Activated CD4-positive, alpha-beta memory T cell treated with anti-CD3 and anti-CD28 coated beads for 36 hours (primary cell): ENCODE measurements at regions not wholly inside any gene's neighbourhood (a gene's known extent, or its start where the extent isn't known, plus 50 kb on each side); places are given as distances from the start of the nearest gene placed in this dataset.

Experiments
- CTCF ChIA-PET: fragments of 350-600 bp; sonication (Branson Sonifier 250); formaldehyde crosslinking; loops from one replicate; lab custom pipeline; 2021; ENCODE audit warnings: antibody characterized with exemption, inconsistent platforms; lab: Charles Lee
- POLR2A ChIA-PET: fragments of 350-600 bp; sonication (Branson Sonifier 250); formaldehyde crosslinking; loops from one replicate; lab custom pipeline; 2021; ENCODE audit warnings: antibody characterized with exemption; lab: Charles Lee
- DNase-seq: peaks from one replicate; pipeline ENCODE4 v3.0.0-alpha.2; 2020
- H3K27ac Mint-ChIP-seq: one replicate; pipeline ENCODE4 v1.8.0; 2021; ENCODE audit warnings: mixed read lengths
- H3K27me3 Mint-ChIP-seq: one replicate; pipeline ENCODE4 v1.8.0; 2021; ENCODE audit warnings: mixed read lengths
- H3K36me3 Mint-ChIP-seq: one replicate; pipeline ENCODE4 v1.8.0; 2021; ENCODE audit warnings: mixed read lengths
- H3K4me1 Mint-ChIP-seq: one replicate; pipeline ENCODE4 v1.8.0; 2021; ENCODE audit warnings: low read depth, mixed read lengths
- H3K4me3 Mint-ChIP-seq: one replicate; pipeline ENCODE4 v1.8.0; 2021; ENCODE audit warnings: mild to moderate bottlenecking, mixed read lengths
- H3K9me3 Mint-ChIP-seq: one replicate; pipeline ENCODE4 v1.8.0; 2021; ENCODE audit warnings: mixed read lengths
- intact Hi-C: fragments of 100-400 bp; cut with micrococcal nuclease; formaldehyde crosslinking; loops from one replicate; pipeline ENCODE4 v1.15.1; 2023

DNA sequence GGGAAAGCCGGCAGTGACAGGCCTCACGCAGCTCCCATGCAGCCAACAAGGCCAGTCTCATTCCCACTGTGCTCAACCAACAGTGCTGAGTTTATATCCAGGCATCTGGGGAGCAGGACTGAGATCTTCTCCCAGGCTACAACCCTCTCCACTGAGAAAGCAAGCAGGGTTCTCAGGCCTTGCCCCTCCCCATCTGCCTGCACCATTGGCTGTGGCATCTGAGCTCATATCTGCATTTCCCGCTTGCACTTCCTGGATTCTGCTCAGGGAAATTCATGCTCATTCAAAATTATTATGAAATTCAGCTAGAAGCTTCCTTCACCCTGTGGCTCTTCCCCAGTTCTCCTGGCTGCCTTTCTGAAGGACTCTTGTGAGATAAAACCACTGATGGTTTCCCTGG lies 1029.0 kb downstream of the GRM8 start:
- Mint-ChIP-seq H3K4me1 (no peaks in the 10 kb centered on the region), H3K4me3 (no peak overlapping the region), H3K9me3 (peaks cover 10% of the 10 kb centered on the region), H3K27ac (no peak overlapping the region), H3K36me3 (no peaks in the 10 kb centered on the region), H3K27me3 (no peaks in the 10 kb centered on the region)
- no peak for DNase-seq
- intact Hi-C loops = no loop called here
- POLR2A ChIA-PET = no interaction called here
- CTCF ChIA-PET = no interaction called here

DNA sequence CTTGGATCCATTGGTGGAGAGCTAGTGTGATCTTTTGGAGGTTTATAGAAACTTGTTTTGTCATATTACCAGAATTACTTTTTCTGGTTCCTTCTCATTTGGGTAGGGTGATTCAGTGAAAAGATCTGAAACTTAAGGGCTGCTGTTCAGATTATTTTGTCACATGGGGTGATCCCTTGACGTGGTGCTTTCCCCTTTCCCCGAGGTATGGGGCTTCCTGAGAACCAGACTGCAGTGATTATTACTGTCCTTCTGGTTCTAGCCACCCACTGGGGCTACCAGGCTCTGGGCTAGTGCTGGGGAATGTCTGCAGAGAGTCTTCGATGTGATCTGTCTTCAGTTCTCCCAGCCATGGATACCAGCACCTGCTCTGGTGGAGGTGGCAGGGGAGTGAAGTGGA lies 1030.0 kb downstream of the GRM8 start:
- Mint-ChIP-seq H3K4me1 (no peaks in the 10 kb centered on the region), H3K27me3 (no peaks in the 10 kb centered on the region), H3K36me3 (no peaks in the 10 kb centered on the region), H3K9me3 (peaks cover 13% of the 10 kb centered on the region), H3K27ac (no peak overlapping the region), H3K4me3 (no peak overlapping the region)
- POLR2A ChIA-PET = no interaction called here
- intact Hi-C loops = no loop called here
- DNase-seq = no peak
- CTCF ChIA-PET = no interaction called here

DNA sequence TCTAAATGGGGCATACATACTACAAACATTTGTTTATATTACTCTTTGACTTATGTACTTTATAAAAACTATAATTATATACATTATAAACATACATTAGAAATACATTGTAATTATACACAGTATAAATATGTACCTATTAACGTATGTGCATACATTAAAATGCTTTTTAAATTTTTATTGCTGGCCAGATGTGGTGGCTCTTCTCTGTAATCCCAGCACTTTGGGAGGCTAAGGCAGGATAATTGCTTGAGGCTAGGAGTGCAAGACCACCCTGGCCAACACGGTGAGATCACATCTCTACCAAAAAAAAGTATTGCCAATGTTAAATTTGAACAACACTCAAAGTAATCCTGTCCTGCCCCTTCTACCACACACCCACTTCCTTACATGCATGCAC lies 1037.0 kb downstream of the GRM8 start:
- ChIA-PET CTCF (no interaction called here), POLR2A (no interaction called here)

DNA sequence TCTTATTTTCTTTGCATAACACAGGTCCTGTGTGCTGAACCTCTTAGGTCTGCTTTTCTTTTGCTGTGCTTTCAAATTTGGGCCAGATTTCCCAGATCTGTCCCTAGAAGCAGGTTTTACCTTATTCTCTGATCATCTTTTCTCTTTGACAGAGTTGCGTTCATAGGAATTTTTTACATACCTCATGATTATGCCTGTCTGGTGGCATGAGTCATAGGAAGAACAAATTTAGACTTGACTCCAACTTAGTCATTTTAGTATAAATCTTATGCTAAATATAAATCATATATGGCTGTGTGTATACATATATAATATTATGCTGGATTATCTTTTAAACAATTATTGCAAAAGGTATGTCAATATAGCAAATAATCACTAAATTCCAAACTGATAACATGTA lies 1038.9 kb downstream of the GRM8 start:
- H3K27ac Mint-ChIP-seq = no peak overlapping the region
- no peaks in the 10 kb centered on the region for H3K27me3 Mint-ChIP-seq
- H3K9me3 Mint-ChIP-seq = peaks cover 14% of the 10 kb centered on the region
- CTCF ChIA-PET = no interaction called here
- no peaks in the 10 kb centered on the region for H3K36me3 Mint-ChIP-seq
- POLR2A ChIA-PET = no interaction called here
- no peak overlapping the region for H3K4me3 Mint-ChIP-seq
- no peaks in the 10 kb centered on the region for H3K4me1 Mint-ChIP-seq
- intact Hi-C loops = no loop called here
- no peak for DNase-seq

More for the DNA sequence above, 1037.0 kb downstream of the GRM8 start:
- H3K4me3 Mint-ChIP-seq = no peak overlapping the region
- no peak overlapping the region for H3K27ac Mint-ChIP-seq
- H3K36me3 Mint-ChIP-seq = no peaks in the 10 kb centered on the region
- no peaks in the 10 kb centered on the region for H3K27me3 Mint-ChIP-seq
- peaks cover 14% of the 10 kb centered on the region for H3K9me3 Mint-ChIP-seq
- H3K4me1 Mint-ChIP-seq = no peaks in the 10 kb centered on the region
- intact Hi-C loops = no loop called here
- DNase-seq = no peak

DNA sequence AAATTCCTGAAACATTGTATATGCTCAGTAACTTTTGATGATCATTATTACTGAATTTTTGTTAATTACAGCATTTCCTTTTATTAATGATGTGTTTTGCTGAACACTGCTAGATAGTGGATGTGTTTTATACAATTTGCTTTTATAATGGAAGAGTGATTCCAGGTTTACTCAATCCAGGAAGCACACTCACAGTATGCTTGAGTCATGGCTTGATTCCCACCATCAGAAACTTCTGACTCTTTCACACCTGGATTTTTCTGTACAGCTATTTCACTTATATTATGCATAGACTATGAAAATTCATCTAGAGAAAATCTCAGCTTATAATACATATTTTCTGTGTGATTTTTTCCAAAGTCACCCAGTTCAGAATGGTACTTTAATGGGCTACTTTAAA lies 1040.9 kb downstream of the GRM8 start:
- Mint-ChIP-seq H3K27me3 (no peaks in the 10 kb centered on the region), H3K4me1 (no peaks in the 10 kb centered on the region), H3K4me3 (no peak overlapping the region), H3K27ac (no peak overlapping the region), H3K9me3 (peaks cover 10% of the 10 kb centered on the region), H3K36me3 (no peaks in the 10 kb centered on the region)
- ChIA-PET POLR2A (no interaction called here), CTCF (no interaction called here)
- DNase-seq = no peak
- intact Hi-C loops = no loop called here

DNA sequence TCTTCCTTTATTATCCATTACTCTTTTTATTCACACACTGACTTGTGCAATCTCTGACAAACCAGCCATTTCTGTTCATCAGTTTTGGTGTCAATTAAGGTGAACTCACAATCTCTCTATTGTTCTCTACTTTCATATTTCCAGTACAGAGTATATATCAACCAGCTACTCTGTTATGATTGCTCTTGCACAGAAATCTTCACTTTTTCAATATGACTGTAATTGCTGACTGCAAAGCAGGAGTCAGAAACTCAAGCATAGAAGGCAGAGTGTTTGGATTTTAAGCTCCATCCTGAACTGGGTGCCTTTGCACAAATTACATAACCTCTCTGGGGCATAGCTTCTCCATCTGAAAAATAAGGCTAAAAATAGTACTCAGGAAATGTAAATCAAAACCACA lies 1042.0 kb downstream of the GRM8 start:
- Mint-ChIP-seq H3K36me3 (no peaks in the 10 kb centered on the region), H3K9me3 (peaks cover 10% of the 10 kb centered on the region), H3K27me3 (no peaks in the 10 kb centered on the region), H3K27ac (no peak overlapping the region), H3K4me3 (no peak overlapping the region), H3K4me1 (no peaks in the 10 kb centered on the region)
- no peak for DNase-seq
- intact Hi-C loops = no loop called here
- ChIA-PET CTCF (no interaction called here), POLR2A (no interaction called here)

DNA sequence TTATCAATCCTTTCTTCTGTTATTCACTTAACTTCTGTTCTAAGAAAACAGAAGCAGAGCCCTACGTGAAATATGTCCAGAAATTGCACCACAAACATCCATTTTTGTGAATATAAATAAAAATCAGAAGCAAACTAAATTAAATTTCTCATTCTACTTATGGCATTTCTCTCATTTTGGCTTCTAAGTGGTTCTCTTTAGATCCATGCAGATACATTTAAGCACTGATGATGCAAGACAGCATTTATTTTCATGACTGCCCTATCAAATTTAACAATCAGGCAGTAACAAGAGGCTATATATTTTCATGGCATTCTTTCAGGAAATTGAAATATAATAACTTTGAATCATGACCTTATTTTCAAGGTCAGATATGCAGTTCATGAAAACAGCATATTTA lies 1049.6 kb downstream of the GRM8 start:
- Mint-ChIP-seq H3K27ac (no peak overlapping the region), H3K4me3 (no peak overlapping the region), H3K4me1 (no peaks in the 10 kb centered on the region), H3K9me3 (no peaks in the 10 kb centered on the region), H3K36me3 (no peaks in the 10 kb centered on the region), H3K27me3 (no peaks in the 10 kb centered on the region)
- CTCF ChIA-PET = no interaction called here
- POLR2A ChIA-PET = no interaction called here
- no peak for DNase-seq
- intact Hi-C loops = no loop called here

DNA sequence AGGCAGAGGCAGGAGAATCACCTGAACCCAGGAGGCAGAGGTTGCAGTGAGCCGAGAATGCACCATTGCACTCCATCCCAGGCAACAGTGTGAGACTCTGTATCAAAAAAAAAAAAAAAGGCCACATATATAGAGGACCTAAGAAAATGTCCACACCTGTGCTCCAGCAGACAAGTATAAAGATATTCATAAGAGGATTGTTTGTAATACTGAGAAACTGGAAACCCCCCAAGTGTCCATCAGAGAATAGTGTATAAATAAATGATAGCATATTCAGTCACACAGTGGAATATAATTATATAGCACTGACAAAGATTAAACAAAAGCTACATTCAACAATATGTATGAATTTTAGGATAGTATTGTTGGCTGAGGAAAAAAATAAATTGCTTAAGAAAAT lies 1050.6 kb downstream of the GRM8 start:
- Mint-ChIP-seq H3K27ac (no peak overlapping the region), H3K4me3 (no peak overlapping the region), H3K9me3 (no peaks in the 10 kb centered on the region), H3K4me1 (no peaks in the 10 kb centered on the region), H3K27me3 (no peaks in the 10 kb centered on the region), H3K36me3 (no peaks in the 10 kb centered on the region)
- intact Hi-C loops = no loop called here
- ChIA-PET POLR2A (no interaction called here), CTCF (no interaction called here)
- DNase-seq = no peak

DNA sequence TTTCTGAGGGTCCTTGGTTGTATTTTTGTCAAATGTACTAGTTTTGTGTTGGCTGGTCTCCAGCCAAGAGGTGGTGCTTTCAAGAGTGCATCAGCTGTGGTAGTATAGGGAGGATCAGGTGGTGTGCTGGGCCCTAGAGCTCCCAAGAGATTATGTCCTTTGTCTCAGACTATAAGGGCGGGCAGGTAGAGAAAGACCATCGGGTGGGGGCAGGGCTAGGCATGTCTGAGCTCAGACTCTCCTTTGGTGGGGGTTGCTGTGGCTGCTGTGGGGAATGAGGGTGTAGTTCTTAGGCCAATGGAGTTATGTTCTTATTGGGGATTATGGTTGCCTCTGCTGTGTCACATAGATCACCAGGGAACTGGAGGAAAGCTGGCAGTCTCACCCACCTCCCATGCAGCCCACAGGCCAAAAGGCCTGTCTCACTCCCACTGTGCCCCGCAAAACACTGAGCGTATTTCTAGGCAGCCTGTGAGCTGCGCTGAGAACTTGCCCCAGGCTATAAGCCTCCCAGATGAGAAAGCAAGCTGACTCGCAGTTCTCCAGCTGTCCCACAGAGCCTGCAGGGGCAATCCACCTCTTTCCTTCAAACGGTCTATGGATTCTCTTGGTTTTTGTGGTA lies 1066.7 kb downstream of the GRM8 start:
- no peaks in the 10 kb centered on the region for H3K27me3 Mint-ChIP-seq
- no peak overlapping the region for H3K27ac Mint-ChIP-seq
- no peaks in the 10 kb centered on the region for H3K4me1 Mint-ChIP-seq
- H3K9me3 Mint-ChIP-seq = peaks cover 16% of the 10 kb centered on the region
- H3K4me3 Mint-ChIP-seq = no peak overlapping the region
- ChIA-PET POLR2A (no interaction called here), CTCF (no interaction called here)
- DNase-seq = no peak
- intact Hi-C loops = no loop called here
- H3K36me3 Mint-ChIP-seq = no peaks in the 10 kb centered on the region

DNA sequence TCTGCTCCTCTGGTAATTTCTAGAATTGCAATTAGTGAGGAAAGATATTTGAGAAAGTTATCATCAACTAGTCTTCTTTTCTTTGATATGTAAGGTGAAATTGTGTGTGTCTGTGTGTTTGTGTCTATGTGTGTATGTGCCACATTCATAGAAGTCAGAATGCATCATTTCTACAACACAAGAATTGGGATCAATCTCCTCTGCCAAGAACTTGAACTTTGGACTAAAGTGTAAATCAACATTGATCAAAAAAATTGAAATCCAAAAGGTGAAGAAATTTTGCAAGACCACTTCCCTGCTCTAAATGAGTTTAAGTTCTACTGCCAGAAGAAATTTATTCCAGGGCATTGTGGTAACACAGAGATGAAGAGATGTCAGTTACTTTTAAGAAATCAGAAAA lies 1072.8 kb downstream of the GRM8 start:
- Mint-ChIP-seq H3K4me1 (no peaks in the 10 kb centered on the region), H3K36me3 (no peaks in the 10 kb centered on the region), H3K4me3 (no peak overlapping the region), H3K27me3 (no peaks in the 10 kb centered on the region), H3K27ac (no peak overlapping the region), H3K9me3 (peaks cover 22% of the 10 kb centered on the region)
- ChIA-PET POLR2A (no interaction called here), CTCF (no interaction called here)
- intact Hi-C loops = no loop called here
- DNase-seq = no peak

DNA sequence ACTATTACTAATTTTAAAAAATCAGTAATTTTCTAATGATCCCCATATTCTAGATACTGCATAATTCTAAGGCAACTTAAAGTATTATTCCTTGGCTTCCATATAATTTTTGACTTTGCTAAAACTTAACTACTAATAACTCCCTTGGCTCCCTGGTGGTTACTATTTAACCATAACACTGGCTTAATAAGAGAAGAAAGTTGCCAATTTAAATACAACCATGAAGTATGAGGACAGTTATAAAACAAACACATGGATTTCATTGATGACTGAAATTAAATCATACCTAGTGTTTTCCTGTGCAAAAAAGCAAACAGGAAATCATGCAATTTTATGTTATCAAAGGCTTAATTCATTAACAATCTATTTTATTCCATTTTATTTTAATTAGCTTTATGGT lies 1073.9 kb downstream of the GRM8 start:
- no peak overlapping the region for H3K27ac Mint-ChIP-seq
- POLR2A ChIA-PET = no interaction called here
- no peak for DNase-seq
- no peaks in the 10 kb centered on the region for H3K36me3 Mint-ChIP-seq
- no peaks in the 10 kb centered on the region for H3K4me1 Mint-ChIP-seq
- H3K9me3 Mint-ChIP-seq = peaks cover 18% of the 10 kb centered on the region
- CTCF ChIA-PET = no interaction called here
- H3K27me3 Mint-ChIP-seq = no peaks in the 10 kb centered on the region
- H3K4me3 Mint-ChIP-seq = no peak overlapping the region
- intact Hi-C loops = no loop called here

DNA sequence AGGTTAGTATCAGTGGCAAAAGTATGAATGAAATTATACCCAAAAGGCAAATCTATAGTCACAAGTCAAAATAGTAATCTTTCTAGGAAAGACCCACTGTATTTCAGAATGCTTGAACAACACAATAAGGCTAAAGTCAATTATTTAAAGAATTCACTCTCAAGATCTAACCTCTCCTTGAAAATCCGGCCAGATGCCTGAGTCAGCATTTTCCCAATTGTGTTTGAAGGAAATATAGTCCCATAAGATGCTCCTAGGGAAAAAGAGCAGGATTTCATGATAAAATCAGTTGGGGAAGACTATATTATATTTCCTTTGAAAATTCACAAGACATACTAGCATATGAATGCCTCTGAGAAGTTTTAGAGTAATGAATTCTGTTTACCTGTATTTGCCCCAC lies 1075.0 kb downstream of the GRM8 start:
- no peak for DNase-seq

DNA sequence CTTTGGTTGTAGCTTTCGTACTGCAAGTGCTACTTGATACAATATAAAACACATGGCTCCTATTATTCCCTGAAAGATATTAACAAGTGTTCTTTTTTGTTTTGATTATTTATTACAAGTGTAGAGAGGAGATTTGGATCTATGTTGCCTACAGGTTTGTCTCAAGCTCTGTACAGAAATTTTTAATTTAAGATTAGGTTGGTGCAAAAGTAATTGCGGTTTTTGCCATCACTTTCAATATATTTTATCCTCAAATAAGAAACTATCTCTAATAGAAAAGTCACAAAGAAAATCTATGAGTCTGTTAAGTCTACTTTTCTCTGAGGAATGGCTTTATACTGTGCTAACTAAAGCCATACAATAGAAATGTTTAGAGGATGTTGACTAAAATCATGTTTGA lies 1086.1 kb downstream of the GRM8 start:
- Mint-ChIP-seq H3K36me3 (no peaks in the 10 kb centered on the region), H3K9me3 (peaks cover 9% of the 10 kb centered on the region), H3K4me3 (no peak overlapping the region), H3K27me3 (no peaks in the 10 kb centered on the region), H3K4me1 (no peaks in the 10 kb centered on the region), H3K27ac (no peak overlapping the region)
- intact Hi-C loops = no loop called here
- POLR2A ChIA-PET = no interaction called here
- no peak for DNase-seq
- CTCF ChIA-PET = no interaction called here

More for the DNA sequence above, 1075.0 kb downstream of the GRM8 start:
- Mint-ChIP-seq H3K4me3 (no peak overlapping the region), H3K4me1 (no peaks in the 10 kb centered on the region), H3K9me3 (peaks cover 15% of the 10 kb centered on the region), H3K27me3 (no peaks in the 10 kb centered on the region), H3K36me3 (no peaks in the 10 kb centered on the region), H3K27ac (no peak overlapping the region)
- ChIA-PET POLR2A (no interaction called here), CTCF (no interaction called here)
- intact Hi-C loops = no loop called here
